ENCODE measurements at regions not wholly inside any gene's neighbourhood (a gene's known extent, or its start where the extent isn't known, plus 50 kb on each side); places are given as distances from the start of the nearest gene placed in this dataset.

- TF ChIP-seq CTCF (IDR thresholded peaks at IDR 0.05 in 2 of 3, conservative IDR thresholded peaks at IDR 0.05 in 1 of 3; ENCODE audit: borderline replicate concordance in 1 of 3, insufficient read depth in 1 of 3, low read depth in 2 of 3, low read length in 2 of 3), result no peak
- TF ChIP-seq SIN3A (IDR thresholded peaks at IDR 0.05; ENCODE audit: low read depth), result no peak
- no peak for TF ChIP-seq EZH2 (IDR thresholded peaks at IDR 0.05)
- no peak for TF ChIP-seq JUND (IDR thresholded peaks at IDR 0.05)
- no peak for TF ChIP-seq ELF1 (IDR thresholded peaks at IDR 0.05; ENCODE audit: borderline replicate concordance, low read depth)
- no peak for TF ChIP-seq ZFX (IDR thresholded peaks at IDR 0.05)
- no peak for TF ChIP-seq SP1 (IDR thresholded peaks at IDR 0.05; ENCODE audit: low read depth)
- no peak for TF ChIP-seq FOSL1 (IDR thresholded peaks at IDR 0.05; ENCODE audit: low read depth)
- TF ChIP-seq ATF3 (IDR thresholded peaks at IDR 0.05), result no peak
- no peak for TF ChIP-seq POLR2A (IDR thresholded peaks at IDR 0.05; ENCODE audit: borderline replicate concordance, extremely low read depth, insufficient read depth, insufficient read length)
Observed at GRCh38 chr16:86448306-86448890, 61.9 kb upstream of the FOXF1 start.
